GM12872 (cell line): ENCODE measurements at regions not wholly inside any gene's neighbourhood (a gene's known extent, or its start where the extent isn't known, plus 50 kb on each side); places are given as distances from the start of the nearest gene placed in this dataset.

Source experiments
- TF ChIP-seq, protein P1 (sequence below): IDR thresholded peaks from 3 replicates; pipeline ENCODE4 v1.5.1; 2011; ENCODE audit warnings: low read depth, mild to moderate bottlenecking, low read length, moderate library complexity; ENCODE audit not compliant: insufficient read depth

DNA sequence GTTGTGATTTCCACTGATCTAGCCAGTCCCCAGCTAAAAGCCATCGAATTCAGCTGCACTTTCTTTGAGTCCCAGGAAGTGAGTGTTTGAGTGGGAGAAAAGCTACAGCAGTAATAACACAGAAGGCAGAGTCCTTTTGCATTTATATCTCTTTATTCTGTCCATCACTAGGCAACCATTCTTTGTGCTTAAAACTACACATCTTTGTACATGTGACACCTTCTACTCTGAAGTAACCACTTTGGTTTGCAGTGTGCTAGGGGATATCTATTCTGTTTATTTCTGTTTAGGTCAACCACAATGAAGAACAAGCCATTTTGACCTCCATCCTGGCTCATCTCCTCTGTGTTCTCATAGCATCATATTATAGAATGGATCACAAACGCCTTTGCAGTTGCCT is 226.0 kb upstream of the SERP2 start:
- TF ChIP-seq, protein P1, sequence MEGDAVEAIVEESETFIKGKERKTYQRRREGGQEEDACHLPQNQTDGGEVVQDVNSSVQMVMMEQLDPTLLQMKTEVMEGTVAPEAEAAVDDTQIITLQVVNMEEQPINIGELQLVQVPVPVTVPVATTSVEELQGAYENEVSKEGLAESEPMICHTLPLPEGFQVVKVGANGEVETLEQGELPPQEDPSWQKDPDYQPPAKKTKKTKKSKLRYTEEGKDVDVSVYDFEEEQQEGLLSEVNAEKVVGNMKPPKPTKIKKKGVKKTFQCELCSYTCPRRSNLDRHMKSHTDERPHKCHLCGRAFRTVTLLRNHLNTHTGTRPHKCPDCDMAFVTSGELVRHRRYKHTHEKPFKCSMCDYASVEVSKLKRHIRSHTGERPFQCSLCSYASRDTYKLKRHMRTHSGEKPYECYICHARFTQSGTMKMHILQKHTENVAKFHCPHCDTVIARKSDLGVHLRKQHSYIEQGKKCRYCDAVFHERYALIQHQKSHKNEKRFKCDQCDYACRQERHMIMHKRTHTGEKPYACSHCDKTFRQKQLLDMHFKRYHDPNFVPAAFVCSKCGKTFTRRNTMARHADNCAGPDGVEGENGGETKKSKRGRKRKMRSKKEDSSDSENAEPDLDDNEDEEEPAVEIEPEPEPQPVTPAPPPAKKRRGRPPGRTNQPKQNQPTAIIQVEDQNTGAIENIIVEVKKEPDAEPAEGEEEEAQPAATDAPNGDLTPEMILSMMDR = no peak

DNA sequence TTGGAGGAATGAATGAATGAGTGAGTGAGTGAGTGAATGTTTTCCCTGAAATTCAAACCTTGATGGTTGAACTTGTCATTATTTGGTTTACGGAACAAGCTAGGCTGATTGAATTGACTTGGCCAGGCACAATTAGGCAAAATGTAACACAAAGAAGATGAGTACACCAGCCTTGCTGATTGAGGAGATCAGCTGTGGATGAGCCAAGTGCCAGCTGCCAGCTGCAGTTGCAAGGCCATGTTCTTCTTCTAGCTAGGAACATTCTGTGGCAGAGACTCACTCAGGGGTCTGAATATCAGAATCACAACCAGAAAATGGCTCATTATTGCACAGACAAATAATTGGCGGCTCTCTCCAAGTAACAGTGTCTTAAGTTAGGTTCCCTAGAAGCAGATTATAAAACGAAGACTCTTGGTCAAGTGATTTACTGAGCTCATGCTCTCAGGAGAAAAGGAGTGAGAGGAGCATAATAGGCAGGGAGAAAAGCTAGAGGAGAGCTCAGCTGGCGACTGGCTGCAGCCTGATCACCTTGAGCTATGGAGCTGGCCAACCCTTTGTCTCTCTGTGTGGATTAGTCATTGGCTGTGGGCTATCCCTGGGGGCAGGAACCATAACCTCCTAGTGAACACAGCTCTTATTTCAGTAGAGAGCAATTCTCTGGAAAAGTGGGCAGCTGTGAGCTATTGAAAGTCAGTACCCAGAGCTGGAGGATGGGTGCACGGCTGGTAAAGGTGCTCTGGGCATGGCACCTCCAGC is 225.3 kb upstream of the SERP2 start:
- TF ChIP-seq, protein P1 = no peak

DNA sequence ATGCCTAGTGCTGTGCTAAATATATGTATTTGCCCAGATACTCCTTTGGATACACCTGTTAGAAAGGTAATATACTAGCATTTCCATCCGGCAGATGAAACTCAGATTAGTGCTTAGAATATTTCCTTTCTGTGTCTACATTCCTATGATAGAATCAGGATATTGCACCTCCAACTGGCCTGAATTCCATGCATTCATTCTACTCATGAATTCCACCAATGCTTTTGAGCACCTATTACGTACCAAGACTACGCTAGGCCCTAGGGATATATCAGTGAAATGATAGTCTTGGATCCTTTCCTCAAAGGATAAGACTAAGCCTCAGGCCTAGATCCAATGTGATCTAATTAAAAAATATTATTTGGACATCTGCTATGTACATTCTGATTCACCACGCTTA is 223.8 kb upstream of the SERP2 start:
- TF ChIP-seq, protein P1 = no peak

DNA sequence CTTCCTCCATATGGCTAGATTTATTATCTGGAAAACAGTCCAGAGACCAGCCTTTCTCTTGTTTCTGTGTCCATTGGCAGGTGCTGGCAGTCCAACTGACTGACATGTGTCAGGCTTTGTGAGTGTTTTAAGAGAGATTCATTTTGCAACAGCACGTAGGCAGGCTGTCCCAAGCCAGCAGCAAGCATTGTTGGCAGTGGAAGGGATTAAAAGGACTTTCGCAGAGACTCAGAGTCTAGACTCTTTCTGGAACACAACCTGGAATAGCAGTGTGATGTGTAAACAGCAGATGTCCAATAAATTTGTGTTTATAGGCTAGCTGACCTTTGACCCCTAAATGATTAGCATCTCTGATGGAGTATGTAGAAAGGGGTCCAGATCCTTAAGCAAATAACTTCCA is 222.2 kb upstream of the SERP2 start:
- TF ChIP-seq, protein P1 = no peak

DNA sequence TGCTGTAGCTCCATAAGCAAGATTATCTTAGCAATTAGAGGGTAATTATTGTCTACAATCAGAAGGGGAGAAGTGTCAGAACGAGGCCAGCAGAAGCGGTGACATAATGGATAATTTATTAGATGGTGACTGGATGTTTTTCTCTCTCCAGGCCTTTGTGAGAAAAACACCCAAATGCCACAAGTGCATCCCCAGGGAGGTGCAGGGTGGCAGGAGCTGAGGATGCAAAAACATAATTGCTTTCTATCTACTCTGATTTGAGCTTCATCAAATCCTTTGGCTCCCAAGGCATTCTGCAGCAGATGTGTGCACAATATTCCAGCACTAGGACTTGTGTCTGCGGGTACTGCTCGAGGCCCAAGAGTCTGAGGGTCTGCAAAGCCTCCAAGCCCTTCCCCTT is 220.1 kb upstream of the SERP2 start:
- TF ChIP-seq, protein P1 = no peak

DNA sequence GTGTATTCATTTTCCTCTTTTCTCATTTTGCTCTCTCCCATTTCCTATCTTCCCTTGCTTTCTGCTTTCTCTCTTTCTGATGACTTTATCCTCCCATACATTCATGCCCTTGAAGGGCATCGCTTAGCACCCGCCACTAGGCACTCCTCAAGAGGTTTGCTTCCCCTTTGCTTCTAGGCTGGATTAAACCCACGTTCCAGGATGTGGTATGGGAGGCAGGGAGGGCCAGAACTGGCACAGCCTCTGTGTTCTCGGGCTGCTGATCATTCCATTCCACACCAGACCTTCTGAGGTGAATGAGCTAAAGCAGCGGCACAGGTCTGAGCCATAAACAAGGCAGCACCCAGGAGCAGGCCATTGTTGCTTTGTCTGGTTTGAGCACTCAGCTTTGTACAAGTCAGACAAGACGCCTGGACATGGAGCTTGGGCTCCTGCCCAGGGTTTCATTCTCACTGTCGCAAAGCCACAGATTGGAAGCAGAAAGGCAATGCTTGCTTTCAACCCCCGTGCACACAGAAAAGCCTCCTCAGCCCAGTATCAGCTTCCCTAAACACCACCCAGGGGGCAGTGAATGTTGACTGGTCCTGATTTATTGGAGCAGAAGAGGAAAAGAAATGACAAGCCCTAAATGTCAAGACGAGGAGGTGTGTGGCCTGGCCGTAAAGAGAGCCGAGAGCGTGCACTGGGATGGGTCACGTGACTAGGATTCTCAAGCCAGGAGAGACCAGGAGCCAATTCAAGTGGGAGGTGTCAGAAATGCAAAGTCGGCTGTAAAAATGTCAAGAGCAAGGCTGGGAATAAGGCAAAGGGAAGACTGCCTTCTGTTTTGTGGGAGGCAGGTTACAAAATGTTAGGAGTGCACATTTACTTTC is 218.0 kb upstream of the SERP2 start:
- TF ChIP-seq, protein P1 = no peak

DNA sequence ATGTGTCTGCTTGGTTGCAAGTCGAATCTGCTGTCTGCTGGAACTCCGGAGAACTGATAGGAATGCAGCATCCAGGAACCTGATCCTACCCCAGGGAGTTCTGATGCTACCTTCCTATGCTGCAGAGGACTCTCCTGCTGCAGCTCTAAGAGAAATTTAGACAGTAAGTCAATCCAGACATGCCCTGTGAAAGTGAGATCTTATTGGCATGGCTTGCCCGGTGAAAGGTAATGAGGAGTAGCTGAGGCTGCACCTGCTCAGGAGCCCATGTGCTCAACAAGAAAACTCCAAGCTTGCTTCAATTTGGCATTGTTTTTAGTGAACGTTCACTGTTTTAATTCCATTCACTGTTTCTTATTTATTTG is 217.3 kb upstream of the SERP2 start:
- TF ChIP-seq, protein P1 = no peak
